Peyer's patch (tissue), 4 donors: ENCODE measurements at regions not wholly inside any gene's neighbourhood (a gene's known extent, or its start where the extent isn't known, plus 50 kb on each side); places are given as distances from the start of the nearest gene placed in this dataset.

ENCODE experiments used
- POLR2A ChIP-seq, 2 donors: fragments of 450-650 bp; IDR thresholded peaks; one replicate each; pipeline ENCODE4 v1.5.1; 2017; ENCODE audit warnings: antibody characterized with exemption in 2 of 2, mild to moderate bottlenecking in 2 of 2, moderate library complexity in 2 of 2
- TF ChIP-seq, protein P1 (sequence below), 6 experiments: fragments of 450-650 bp in 4 of 6; fragments of 200-600 bp in 2 of 6; sonication (generic) in 1 of 6; IDR thresholded peaks; one replicate each; pipeline ENCODE4 v1.5.1; 2017 to 2019; ENCODE audit warnings: antibody characterized with exemption in 6 of 6, mild to moderate bottlenecking in 3 of 6, moderate library complexity in 1 of 6

DNA sequence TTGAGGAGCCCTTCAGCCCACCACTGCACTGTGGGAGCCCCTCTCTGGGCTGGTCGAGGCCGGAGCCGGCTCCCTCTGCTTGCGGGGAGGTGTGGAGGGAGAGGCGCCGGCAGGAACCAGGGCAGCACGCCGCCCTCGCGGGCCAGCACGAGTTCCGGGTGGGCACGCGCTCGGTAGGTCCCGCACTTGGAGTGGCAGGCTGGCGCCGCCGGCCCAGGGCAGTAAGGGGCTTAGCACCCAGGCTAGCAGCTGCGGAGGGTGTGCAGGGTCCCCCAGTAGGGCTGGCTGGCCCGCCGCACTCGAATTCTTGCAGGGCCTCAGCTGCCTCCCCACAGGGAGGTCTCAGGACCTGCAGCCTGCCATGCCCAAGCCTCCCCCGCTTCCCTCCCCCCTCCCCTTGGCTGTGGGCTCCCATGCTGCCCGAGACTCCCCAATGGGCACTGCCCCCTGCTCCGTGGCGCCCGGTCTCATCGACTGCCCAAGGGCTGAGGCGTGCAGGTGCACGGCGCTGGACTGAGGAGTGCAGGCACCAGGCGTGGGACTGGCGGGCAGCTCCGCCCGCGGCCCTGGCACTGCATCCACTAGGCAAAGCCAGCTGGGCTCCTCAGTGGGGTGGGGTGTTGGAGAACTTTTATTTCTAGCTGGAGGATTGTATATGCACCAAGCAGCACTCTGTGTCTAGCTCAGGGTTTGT, 127.5 kb downstream of the DCK start:
- TF ChIP-seq, protein P1, sequence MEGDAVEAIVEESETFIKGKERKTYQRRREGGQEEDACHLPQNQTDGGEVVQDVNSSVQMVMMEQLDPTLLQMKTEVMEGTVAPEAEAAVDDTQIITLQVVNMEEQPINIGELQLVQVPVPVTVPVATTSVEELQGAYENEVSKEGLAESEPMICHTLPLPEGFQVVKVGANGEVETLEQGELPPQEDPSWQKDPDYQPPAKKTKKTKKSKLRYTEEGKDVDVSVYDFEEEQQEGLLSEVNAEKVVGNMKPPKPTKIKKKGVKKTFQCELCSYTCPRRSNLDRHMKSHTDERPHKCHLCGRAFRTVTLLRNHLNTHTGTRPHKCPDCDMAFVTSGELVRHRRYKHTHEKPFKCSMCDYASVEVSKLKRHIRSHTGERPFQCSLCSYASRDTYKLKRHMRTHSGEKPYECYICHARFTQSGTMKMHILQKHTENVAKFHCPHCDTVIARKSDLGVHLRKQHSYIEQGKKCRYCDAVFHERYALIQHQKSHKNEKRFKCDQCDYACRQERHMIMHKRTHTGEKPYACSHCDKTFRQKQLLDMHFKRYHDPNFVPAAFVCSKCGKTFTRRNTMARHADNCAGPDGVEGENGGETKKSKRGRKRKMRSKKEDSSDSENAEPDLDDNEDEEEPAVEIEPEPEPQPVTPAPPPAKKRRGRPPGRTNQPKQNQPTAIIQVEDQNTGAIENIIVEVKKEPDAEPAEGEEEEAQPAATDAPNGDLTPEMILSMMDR (IDR thresholded peaks at IDR 0.05), result no peak
- no peak for TF ChIP-seq POLR2A (IDR thresholded peaks at IDR 0.05)
